A673 (cell line): ENCODE measurements at regions not wholly inside any gene's neighbourhood (a gene's known extent, or its start where the extent isn't known, plus 50 kb on each side); places are given as distances from the start of the nearest gene placed in this dataset.
A peak's percentile ranks its signal among the peaks of the same experiment; 100 is the strongest.

Experiments
- BruUV-seq: library from RNA; stranded (reverse); fragments of 400-500 nt; replicated peaks from 2 replicates; lab custom pipeline; 2021; lab: Mats Ljungman, UMichigan
- CTCF ChIA-PET: fragments of 300-600 bp; sonication (Branson Sonifier 250); formaldehyde crosslinking; loops from one replicate; lab custom pipeline; 2022; ENCODE audit warnings: antibody characterized with exemption; lab: Charles Lee
- POLR2A ChIA-PET: fragments of 300-600 bp; sonication (Branson Sonifier 250); formaldehyde crosslinking; loops from one replicate; lab custom pipeline; 2022; ENCODE audit warnings: antibody characterized with exemption; ENCODE audit not compliant: low non-redundant PET; lab: Charles Lee
- DNase-seq: peaks from one replicate; pipeline ENCODE4 v3.0.0-alpha.2; 2015; ENCODE audit warnings: low spot score
- H3K27ac ChIP-seq: fragments of 200-600 bp; sonication (generic); 2 replicates; pipeline ENCODE4 v1.5.1; 2016; ENCODE audit warnings: mixed run types, low read depth, mild to moderate bottlenecking, mixed read lengths, antibody characterized with exemption, low read length; ENCODE audit not compliant: poor library complexity, severe bottlenecking
- H3K27me3 ChIP-seq: fragments of 200-600 bp; sonication (generic); replicated peaks from 2 replicates; pipeline ENCODE4 v1.6.1; 2017; ENCODE audit warnings: mixed run types, low read depth, mild to moderate bottlenecking, mixed read lengths, antibody characterized with exemption, low read length; ENCODE audit not compliant: insufficient read depth, poor library complexity
- H3K36me3 ChIP-seq: fragments of 200-600 bp; sonication (generic); 2 replicates; pipeline ENCODE4 v1.6.1; 2016; ENCODE audit warnings: mixed run types, mild to moderate bottlenecking, mixed read lengths, antibody characterized with exemption, low read length; ENCODE audit not compliant: insufficient read depth, poor library complexity, severe bottlenecking
- H3K4me1 ChIP-seq: fragments of 200-600 bp; sonication (generic); 2 replicates; pipeline ENCODE4 v1.6.1; 2017; ENCODE audit warnings: mixed run types, mild to moderate bottlenecking, mixed read lengths, antibody characterized with exemption, low read length; ENCODE audit not compliant: insufficient read depth, poor library complexity, severe bottlenecking
- H3K4me3 ChIP-seq: fragments of 200-600 bp; sonication (generic); 2 replicates; pipeline ENCODE4 v1.5.1; 2016; ENCODE audit warnings: low read depth, mixed run types, mild to moderate bottlenecking, mixed read lengths, low read length; ENCODE audit not compliant: poor library complexity, severe bottlenecking
- H3K9me3 ChIP-seq: fragments of 200-600 bp; sonication (generic); 2 replicates; pipeline ENCODE4 v1.6.1; 2016; ENCODE audit warnings: mixed run types, low read depth, mild to moderate bottlenecking, mixed read lengths, antibody characterized with exemption, low read length; ENCODE audit not compliant: poor library complexity, severe bottlenecking
- CTCF ChIP-seq: fragments of 300-800, 200-600 bp; sonication (generic); conservative IDR thresholded peaks from 2 replicates; pipeline ENCODE4 v1.5.1; 2017; ENCODE audit warnings: low read depth, mild to moderate bottlenecking, antibody characterized with exemption, low read length, moderate library complexity, mixed read lengths
- EZH2 ChIP-seq: fragments of 200-600 bp; sonication (generic); IDR thresholded peaks from 2 replicates; pipeline ENCODE4 v1.6.1; 2017; ENCODE audit warnings: borderline replicate concordance, low read depth, mild to moderate bottlenecking, mixed read lengths, antibody characterized with exemption, low read length; ENCODE audit not compliant: poor library complexity, severe bottlenecking
- intact Hi-C: fragments of 100-400 bp; cut with micrococcal nuclease; formaldehyde crosslinking; loops from one replicate; pipeline ENCODE4 v1.10.0; 2022; ENCODE audit not compliant: unreplicated experiment

- no peak for DNase-seq
- intact Hi-C loops, result no loop called here
- H3K36me3 ChIP-seq, result no peaks in the 10 kb centered on the region
- CTCF ChIA-PET, result no interaction called here
- no peaks in the 10 kb centered on the region for H3K9me3 ChIP-seq
- H3K4me3 ChIP-seq, result no peak overlapping the region
- BruUV-seq, result no TSS peak
- H3K27me3 ChIP-seq, result no peaks in the 10 kb centered on the region
- POLR2A ChIA-PET, result no interaction called here
- no peak overlapping the region for H3K27ac ChIP-seq
- TF ChIP-seq CTCF (no peak), EZH2 (no peak)
- no peaks in the 10 kb centered on the region for H3K4me1 ChIP-seq
Measured at GRCh38 chr2:184336688-184337087, 261.6 kb upstream of the ZNF804A start.

GRCh38 chr2:184338771-184339170 is 259.6 kb upstream of the ZNF804A start:
- ChIA-PET CTCF (no interaction called here), POLR2A (no interaction called here)
- Histone ChIP-seq H3K27ac (no peak overlapping the region), H3K27me3 (no peaks in the 10 kb centered on the region), H3K9me3 (no peaks in the 10 kb centered on the region), H3K4me3 (no peak overlapping the region), H3K4me1 (no peaks in the 10 kb centered on the region), H3K36me3 (no peaks in the 10 kb centered on the region)
- intact Hi-C loops, result no loop called here
- no peak for DNase-seq
- TF ChIP-seq CTCF, result no peak
- TF ChIP-seq EZH2, result no peak
- BruUV-seq, result no TSS peak

GRCh38 chr2:184339966-184340365 is 258.4 kb upstream of the ZNF804A start:
- peak; percentile 24 for DNase-seq
- H3K36me3 ChIP-seq, result no peaks in the 10 kb centered on the region
- no peak overlapping the region for H3K4me3 ChIP-seq
- no TSS peak for BruUV-seq
- TF ChIP-seq EZH2 (no peak), CTCF (no peak)
- H3K27ac ChIP-seq, result no peak overlapping the region
- H3K4me1 ChIP-seq, result no peaks in the 10 kb centered on the region
- no peaks in the 10 kb centered on the region for H3K27me3 ChIP-seq
- H3K9me3 ChIP-seq, result no peaks in the 10 kb centered on the region
- intact Hi-C loops, result no loop called here
- ChIA-PET CTCF (no interaction called here), POLR2A (no interaction called here)
